HG03280 (cell line): ENCODE measurements at regions not wholly inside any gene's neighbourhood (a gene's known extent, or its start where the extent isn't known, plus 50 kb on each side); places are given as distances from the start of the nearest gene placed in this dataset.

Experiments
- ATAC-seq: cut with Tn5 transposase; IDR thresholded peaks from one replicate; pipeline ENCODE4 v1.9.1; 2021; ENCODE audit warnings: mild to moderate bottlenecking, moderate library complexity; ENCODE audit not compliant: unreplicated experiment

DNA sequence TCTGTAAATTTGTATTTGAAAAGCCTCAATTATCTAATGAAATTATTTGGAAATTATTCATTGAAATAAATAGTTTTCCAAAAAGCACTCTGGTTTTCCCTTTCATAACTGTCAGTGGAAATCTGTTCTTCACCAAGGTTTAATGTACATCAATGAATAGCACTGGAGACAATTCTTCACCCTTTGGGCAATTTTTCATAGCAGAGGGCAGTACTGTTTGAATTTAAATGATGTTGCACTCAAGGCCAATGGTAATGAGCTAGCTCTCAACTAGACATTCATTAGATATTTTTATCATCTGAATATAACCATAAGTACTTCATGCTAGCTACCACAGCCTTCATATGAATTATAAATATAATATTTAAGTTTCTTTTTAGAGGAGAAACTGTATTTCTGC is 658.2 kb upstream of the CCDC54 start:
- ATAC-seq, result no peak

DNA sequence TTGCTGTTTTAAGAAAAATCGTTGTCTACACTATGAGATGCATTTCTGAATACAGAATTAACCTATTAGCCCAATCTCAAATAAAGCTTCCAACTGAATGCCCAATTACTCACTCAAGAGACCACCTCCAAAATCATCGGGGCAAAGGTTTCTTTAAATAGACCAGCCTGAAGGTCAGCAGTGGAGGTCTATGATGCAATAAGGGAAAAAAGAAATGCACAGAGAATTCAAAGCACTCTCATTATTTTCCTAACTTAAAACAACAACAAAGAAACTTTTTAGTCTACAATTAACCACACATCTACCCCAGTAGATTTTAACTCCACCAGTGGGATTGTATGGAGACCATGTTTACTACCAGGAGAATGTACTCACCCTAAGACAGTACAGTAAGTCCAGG is 657.7 kb upstream of the CCDC54 start:
- ATAC-seq, result no peak

DNA sequence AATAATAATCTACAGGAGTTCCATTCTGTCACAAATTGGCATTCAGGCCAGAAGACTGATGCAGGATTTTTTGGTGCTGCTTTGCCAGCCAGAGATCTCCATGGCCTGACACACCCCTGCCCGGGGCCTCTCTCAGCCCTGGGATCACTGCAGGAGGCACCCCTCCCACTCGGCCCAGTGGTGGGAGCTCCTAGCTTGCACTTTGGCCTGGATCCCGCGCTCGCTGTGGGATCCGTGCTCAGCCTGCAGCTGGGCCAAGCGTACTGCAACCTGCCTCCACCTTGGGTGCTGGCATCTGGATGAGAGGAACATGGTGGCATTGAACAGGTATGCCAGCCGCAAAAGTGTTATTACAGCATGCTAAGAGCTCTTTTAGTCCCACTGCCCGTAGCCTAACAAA is 656.7 kb upstream of the CCDC54 start:
- ATAC-seq, result no peak

DNA sequence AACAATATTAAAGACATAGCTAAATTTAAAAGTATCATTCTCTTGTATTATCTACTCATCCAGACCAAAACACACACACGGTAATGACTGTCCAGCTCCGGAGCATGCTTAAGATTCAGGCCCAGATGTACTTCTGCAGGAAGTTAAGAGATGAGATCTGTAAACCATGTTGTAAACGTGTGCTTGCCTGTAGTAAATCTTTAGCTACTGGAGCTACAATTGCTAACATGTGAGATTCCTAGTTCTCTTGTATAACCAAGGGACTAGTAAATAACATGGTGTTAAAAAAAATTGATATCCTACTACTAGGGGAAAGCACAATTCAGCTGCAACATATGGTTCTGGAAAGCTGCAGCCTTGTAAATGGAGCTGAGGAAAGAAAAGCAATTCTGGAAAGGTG is 651.7 kb upstream of the CCDC54 start:
- no peak for ATAC-seq

DNA sequence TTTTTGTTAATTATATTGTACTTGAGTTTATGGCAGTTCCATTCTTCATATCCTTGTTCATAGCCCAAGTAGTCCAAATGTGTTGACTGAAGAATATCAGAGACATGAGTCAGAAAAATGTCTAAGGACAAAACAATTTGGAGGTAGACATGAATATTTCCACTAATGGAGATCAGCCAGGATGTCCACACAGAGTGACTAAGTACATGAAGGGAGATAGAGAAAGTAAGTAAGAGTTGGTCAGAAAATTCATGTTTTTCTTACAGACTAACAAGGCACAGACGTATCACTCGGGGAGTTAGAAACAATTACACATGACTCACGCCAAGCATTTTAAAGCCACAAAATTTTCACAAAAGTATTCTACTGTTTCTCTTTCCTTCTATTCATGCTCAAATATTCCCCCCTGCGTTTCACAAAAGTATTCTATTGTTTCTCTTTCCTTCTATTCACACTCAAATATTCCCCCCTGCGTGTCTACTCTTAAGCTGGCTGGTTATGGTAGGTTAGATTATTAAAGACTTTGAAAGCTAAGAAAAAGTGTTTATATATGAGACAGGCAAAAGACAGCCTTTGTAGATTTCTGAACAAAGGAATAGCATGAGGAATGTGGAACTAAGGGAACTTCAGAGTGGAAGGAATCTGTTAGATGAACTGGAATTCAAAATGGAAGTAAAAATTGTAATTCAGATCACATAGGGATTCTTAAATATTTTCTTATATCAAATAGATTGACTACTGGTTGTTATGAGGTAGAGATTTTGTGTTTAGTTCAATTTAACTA is 648.7 kb upstream of the CCDC54 start:
- no peak for ATAC-seq

DNA sequence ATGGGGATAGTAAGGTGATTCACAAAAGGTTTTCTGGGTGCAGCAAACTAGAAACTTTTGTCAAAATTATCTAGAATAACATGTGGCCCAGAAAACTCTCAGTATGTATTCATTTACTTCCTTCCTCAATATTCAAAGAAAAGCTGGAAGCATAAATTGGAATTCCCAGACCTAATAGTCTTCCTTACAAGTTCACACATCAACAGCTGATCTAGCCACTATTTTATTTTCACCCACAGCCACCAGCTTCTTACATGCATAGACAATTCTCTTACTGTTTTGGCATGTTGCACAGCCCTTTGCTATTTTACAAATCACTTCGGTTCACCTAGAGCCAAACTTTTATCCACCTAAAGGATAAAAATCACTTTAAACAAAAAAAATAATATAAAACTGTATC is 647.8 kb upstream of the CCDC54 start:
- no peak for ATAC-seq

DNA sequence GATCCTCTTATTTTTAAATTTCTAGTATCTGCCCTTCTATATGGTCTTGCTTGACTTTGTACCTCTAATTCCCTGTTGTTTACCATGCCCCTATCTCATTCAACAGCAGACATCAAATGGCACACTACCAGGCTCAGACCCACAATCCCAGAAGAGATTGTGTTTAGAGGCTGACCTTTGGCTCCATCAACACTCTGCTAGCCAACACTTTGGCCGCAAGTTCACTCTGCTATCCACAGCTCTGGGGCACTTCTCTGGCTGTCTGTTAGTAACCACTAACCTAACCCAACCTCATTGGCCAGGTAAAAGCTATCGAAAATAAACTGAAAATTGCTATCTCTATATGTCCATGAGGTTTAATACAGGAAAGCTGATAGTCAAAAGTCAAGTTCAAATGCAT is 646.0 kb upstream of the CCDC54 start:
- ATAC-seq, result no peak

DNA sequence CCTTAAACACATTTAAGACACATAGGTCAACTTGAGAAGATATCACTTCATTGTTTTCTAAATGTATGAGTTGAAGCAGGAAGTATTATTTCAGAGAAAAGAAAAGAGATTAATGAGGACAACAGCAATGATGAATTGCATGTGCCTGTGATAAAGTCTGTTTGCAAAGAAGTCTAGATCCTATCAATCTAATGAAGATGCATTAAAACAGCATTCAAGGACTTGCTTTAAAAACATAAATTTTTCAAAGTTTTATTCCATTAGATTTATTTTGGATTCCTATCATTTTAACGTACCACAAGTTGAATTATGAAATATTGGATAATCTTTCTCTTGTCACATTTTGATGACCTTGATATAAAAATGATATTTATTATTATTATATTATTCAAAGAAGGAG is 642.5 kb upstream of the CCDC54 start:
- ATAC-seq, result no peak

DNA sequence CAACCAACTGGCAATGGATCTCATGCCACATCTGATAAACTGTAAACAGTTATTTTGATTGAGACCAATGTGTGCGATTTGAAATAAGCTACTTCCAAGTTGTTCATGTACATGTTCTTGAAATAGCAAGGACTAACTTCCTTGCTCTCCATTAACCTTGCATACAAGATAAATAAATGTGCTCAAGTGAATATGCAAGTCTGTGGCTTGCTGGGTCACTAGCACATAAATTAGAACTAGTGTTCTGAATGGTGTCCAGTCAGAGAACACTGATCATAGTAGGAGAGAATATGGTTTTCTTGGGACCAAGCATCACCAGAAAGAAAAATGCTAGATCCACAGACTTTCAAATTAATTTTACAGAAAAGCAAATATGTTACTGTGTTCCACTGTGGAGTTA is 640.0 kb upstream of the CCDC54 start:
- ATAC-seq, result no peak

DNA sequence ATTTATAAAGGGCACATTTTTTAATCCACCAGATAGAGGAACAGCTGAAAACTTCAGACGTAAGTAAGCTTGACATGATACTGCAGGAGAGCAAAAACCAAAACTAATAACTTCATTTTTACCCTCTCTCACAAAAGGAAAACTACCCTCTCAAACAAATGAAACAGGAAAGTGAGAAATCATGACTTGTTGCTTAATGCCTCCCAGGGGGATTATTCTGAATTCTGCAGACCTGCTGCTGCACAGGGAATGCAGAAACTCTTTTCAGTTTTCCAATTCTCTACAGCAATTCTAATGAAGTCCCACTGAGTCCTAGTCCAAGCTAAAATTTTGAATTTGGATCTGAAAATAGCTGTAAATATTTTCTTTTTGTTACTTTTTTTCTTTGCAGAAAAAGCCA is 637.1 kb upstream of the CCDC54 start:
- ATAC-seq, result no peak

DNA sequence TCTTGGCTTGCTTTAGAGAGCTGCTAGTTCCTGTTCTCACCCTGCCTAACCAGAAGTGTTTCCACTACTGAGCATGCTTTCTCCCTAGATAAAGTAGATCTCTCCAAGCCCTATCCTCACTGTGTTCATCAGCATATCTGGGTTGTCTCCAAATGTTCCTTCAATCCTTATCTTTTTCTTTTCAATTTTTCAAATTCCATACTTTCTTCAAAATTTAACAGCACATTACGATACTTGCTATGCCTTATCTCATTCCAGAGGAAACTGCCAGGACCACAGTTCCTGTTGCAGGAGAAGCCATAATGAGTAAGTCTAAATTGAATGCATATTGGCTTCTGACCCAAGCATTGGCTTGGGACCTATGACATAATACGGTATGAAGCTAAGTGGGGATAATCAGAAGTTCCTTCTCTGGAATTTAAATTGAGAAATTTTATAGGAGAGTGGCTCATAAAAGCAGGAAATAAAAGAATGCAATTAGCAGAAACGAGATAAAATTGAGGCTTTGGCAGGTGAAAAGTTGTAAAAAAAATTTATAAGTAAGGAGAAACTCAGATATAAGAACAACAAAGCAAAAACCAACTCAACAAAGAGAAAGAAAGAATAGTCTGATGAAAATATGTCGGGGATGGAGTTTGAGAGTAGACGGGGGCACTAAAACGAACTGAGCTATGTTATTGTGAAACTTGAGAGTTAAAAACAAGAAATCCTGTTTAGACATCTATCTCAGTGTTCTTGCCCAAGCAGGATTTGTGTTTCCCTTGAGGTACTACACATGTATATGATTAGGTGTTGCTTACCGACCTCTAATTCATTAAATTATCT is 631.7 kb upstream of the CCDC54 start:
- ATAC-seq, result no peak

DNA sequence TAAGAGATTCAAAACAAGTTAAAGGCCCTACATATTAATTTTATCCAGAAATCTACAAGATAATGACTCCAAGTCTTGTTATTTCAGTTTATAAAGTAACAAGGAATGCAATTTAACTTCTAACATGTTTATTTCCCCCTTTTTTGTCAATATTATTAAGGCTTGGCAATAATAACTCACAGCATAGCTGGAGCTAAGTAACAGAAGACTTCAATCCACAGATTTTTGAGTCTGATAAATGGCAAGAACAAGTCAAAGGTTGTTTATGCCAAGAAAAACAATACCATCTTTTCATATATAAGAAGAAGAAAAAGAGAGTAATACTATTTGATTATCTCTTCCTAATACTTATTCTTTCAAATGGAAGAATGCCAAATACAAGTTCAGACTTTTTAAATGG is 631.0 kb upstream of the CCDC54 start:
- no peak for ATAC-seq

DNA sequence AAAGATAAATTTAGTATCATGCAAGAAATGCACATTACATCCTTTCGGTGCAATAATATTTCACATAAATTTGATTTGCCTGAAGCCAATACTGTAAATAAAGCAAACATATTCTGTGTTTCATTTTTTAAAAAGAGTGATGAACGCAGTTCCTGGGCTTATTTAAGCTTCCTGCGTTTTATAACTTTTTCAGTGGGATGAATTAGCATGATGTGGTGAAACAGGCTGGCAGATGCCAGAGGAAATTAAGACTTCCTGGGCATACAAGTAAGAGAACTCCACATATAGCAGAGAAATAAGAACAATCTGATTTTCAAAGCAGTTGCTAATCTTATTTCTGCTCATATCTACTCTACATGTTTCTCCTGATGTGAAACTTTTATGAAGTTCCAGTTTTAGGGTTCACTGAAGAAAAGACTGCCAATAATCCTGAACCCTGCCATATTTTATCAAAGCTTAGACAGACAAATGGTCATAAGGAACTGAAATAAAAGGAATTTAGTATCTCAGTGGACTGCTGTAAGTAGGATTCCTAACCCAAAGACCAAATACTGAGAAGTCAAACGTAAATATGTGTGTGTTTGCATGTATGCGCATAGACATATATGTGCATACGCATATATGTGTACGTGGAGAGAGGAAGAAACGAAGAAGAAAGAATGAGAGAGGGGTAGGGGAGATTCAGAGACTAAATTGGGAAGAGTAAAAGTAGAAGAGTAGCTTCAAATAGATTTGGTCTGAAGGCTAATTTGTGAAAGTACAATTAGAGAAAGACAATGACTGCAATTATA is 628.6 kb upstream of the CCDC54 start:
- ATAC-seq, result no peak

DNA sequence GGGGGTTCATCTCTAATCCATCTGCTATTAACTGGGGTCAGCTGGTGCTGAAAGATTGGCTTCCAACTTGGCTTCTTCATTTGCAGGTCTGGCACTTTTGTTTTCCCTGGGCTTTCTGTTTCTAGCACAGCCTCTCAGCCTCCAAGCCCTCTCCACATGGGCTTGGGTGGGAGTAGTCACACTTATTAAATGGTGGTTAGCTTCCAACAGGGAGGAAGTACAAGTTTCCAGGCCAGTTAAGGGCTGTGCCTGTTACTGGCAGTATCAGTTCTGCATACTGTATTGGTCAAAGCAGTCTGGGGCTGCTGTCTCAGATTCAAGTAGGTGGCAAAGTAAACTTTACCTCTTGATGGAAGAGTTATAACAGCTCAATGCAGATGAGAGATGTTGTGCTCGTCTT is 627.1 kb upstream of the CCDC54 start:
- no peak for ATAC-seq

DNA sequence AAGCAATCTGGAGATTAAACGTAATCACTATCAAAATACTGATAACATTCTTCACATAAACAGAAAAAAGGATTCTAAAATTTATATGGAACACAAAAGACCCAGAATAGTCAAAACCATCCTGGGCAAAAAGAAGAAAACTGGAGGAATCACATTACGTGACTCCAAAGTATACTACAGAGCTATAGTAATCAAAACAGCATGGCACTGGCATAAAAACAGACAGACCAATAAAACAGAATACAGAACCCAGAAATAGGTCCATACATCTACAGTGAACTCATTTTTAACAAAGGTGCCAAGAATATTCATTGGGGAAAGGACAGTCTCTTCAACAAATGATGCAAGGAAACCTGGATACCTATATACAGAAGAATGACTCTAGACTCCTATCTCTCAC is 621.9 kb upstream of the CCDC54 start:
- no peak for ATAC-seq

DNA sequence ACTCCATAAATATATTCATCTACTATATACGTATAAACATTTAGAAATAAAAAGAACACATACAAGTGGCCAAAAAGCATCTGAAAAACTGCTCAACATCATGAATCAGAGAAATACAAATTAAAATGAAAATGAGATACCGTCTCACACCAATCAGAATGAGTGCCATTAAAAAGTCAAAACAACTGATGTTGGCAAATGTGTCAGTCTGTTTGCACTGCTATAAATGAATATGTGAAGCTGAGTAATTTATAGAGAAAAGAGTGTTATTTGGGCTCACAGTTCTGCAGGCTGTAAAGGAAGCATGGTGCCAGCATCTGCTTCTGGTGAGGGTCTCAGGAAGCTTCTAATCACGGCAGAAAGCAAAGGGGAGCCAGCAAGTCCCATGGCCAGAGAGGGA is 620.3 kb upstream of the CCDC54 start:
- no peak for ATAC-seq

DNA sequence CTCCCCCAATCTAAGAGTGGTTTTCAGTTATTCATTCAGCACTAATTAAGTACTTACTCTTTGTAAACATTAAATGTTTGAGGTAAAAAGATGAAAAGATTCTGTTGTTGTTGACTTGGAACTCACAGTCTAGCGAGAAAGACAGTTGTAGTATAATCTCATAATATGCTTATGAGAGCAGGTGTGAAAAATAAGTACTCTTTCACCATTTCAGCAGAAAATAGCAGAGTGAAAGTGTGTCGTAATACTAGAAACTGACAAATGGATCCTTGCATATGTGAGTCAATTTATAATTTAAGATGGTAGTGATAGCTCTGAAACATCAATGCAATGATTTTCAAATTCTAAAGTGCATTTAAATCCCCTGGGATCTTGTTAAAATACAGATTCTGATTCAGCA is 618.8 kb upstream of the CCDC54 start:
- no peak for ATAC-seq

DNA sequence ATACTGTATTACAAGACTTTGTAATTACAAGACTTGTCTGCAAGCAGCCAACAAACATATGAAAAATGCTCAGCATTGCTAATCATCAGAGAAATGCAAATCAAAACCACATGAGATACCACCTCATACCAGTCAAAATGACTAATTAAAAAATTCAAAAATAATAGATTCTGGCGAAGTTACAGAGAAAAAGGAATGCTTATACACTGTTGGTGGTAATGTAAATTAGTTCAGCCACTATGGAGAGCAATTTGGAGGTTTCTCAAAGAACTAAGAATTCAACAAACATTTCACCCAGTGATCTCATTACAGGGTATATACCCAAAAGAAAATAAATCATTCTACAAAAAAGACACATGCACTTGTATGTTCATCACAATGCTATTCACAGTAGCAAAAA is 617.5 kb upstream of the CCDC54 start:
- no peak for ATAC-seq

DNA sequence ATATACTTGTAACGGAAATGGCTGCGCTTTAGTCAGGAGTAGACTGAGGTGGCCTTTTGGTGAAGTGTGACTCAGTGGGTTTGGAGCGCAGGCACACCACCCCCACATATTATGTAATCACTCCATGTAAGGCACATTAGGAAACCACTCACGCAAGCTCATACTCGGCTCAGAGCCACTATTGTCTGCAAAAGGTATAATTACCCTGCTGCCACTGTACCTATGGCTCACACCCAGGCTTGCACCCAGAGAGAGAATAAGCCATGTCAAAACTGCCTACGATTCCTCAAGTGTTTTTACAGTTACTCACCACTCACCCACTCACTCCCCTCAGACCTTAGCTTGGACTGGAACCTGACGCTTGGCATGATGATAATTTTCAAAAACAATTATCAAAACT is 611.9 kb upstream of the CCDC54 start:
- ATAC-seq, result no peak

DNA sequence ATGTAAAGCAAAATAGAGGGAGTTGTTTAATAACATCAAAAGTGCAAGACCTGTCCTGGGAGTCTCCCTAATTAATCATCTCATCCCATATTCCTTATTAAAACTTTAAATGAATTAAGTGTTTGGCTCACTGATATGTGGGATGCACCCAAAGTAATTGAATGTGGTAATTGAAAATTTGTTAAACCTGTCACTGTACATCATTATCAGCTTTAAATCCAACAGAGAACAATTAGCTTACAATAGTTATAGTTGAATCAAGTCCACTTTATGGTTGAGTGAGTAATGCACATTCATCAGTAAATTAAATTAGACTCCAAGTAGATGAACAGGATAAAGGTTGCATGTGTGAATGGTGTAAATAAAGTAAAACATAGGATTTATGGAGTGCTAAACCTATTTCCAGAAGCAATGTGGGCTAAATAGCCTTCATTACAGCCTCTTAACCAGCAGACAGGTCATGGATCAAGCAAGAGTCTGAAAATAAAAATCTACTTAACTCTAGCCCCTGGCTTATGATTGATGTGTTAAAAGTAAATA is 608.2 kb upstream of the CCDC54 start:
- no peak for ATAC-seq

DNA sequence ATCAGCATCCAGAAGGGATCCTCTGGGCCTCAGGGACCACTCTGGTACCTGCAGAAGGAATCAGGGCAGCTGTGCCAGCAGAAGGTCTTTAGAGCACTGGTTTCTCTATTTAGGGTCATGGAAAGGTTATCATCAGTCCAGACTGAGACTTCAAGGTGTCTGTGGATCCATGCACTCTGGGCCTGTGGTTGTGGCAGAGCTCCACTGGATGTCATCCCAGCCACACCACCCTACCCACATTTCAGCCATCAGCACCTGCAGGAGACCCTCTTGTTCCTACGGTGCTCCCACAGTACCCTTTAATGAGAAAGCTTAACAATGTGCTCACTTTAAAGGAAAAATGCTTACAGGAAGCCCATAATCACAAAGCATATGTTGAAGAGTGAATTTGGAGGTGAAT is 603.4 kb upstream of the CCDC54 start:
- ATAC-seq, result no peak
